Endodermal cell (in vitro differentiated cells): ENCODE measurements at regions not wholly inside any gene's neighbourhood (a gene's known extent, or its start where the extent isn't known, plus 50 kb on each side); places are given as distances from the start of the nearest gene placed in this dataset.

Experiments
- DNase-seq: peaks from one replicate; pipeline ENCODE4 v3.0.0-alpha.2; 2017
- H3K27ac ChIP-seq: 2 replicates; pipeline ENCODE4 v1.5.1; 2013; ENCODE audit warnings: mild to moderate bottlenecking, low read depth, low read length, moderate library complexity
- H3K27me3 ChIP-seq: 2 replicates; pipeline ENCODE4 v1.6.1; 2013; ENCODE audit warnings: mild to moderate bottlenecking, low read length, moderate library complexity; ENCODE audit not compliant: insufficient read depth, control insufficient read depth, poor library complexity, severe bottlenecking
- H3K36me3 ChIP-seq: 2 replicates; pipeline ENCODE4 v1.7.0; 2013; ENCODE audit warnings: mild to moderate bottlenecking, low read length, moderate library complexity; ENCODE audit not compliant: control insufficient read depth, insufficient read depth
- H3K4me1 ChIP-seq: one replicate; pipeline ENCODE4 v1.7.0; 2013; ENCODE audit warnings: low read length; ENCODE audit not compliant: control insufficient read depth, insufficient read depth
- H3K4me3 ChIP-seq: 2 replicates; pipeline ENCODE4 v1.5.1; 2013; ENCODE audit warnings: mild to moderate bottlenecking, low read length, moderate library complexity
- H3K9ac ChIP-seq: 2 replicates; pipeline ENCODE4 v1.6.1; 2013; ENCODE audit warnings: mild to moderate bottlenecking, low read length, moderate library complexity; ENCODE audit not compliant: poor library complexity, severe bottlenecking; ENCODE audit errors: extremely low read depth
- H3K9me3 ChIP-seq: 2 replicates; pipeline ENCODE4 v1.6.1; 2013; ENCODE audit warnings: mild to moderate bottlenecking, low read length, moderate library complexity; ENCODE audit not compliant: control insufficient read depth
- H3K27ac Mint-ChIP-seq: 2 replicates; pipeline ENCODE4 v1.8.0; 2020; ENCODE audit warnings: mixed read lengths
- H3K27me3 Mint-ChIP-seq: 2 replicates; pipeline ENCODE4 v1.8.0; 2021; ENCODE audit warnings: mild to moderate bottlenecking, mixed read lengths; ENCODE audit not compliant: insufficient read depth
- H3K36me3 Mint-ChIP-seq: 2 replicates; pipeline ENCODE4 v1.8.0; 2020; ENCODE audit warnings: low read depth, mixed read lengths
- H3K4me1 Mint-ChIP-seq: 2 replicates; pipeline ENCODE4 v1.8.0; 2020; ENCODE audit warnings: mixed read lengths
- H3K4me3 Mint-ChIP-seq: 2 replicates; pipeline ENCODE4 v1.8.0; 2020; ENCODE audit warnings: mild to moderate bottlenecking, moderate library complexity, mixed read lengths
- H3K9me3 Mint-ChIP-seq: 2 replicates; pipeline ENCODE4 v1.8.0; 2020; ENCODE audit warnings: mild to moderate bottlenecking, mixed read lengths
- CTCF ChIP-seq: fragments of 200-600 bp; sonication (generic); conservative IDR thresholded peaks from 2 replicates; pipeline ENCODE4 v1.5.0; 2021; ENCODE audit warnings: antibody characterized with exemption, mild to moderate bottlenecking
- WGBS, 2 experiments: methylation state at CpG; one replicate each; pipeline versions ENCODE4 v1.1.5 to v1.1.7; 2013; ENCODE audit warnings: missing lambda C conversion rate in 2 of 2, mixed read lengths in 1 of 2; ENCODE audit not compliant: insufficient coverage in 1 of 2, insufficient read length in 1 of 2; 5-methylcytosine and 5-hydroxymethylcytosine counted together

DNA sequence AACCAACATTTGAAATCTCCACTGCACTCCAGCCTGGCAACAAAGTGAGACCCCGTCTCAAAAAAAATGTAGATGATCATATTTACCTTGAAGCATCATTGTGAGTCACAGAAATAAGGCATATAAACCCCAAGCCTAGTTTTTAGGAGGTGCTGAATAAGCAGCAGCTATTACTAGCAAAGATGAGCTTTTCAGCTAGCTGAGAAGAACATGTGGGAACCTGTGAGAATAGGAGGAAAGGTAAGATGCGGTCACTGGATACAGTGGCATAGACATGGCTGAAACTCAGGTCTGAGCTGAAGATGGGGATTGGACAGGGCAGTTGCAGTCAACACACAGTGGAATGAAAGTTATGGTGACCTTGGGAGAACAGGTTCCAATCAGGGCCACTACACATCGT is 284.3 kb upstream of the IRAK1BP1 start:
- Mint-ChIP-seq H3K27me3 (peaks cover 2% of the 10 kb centered on the region), H3K9me3 (no peaks in the 10 kb centered on the region), H3K4me1 (peaks cover 20% of the 10 kb centered on the region), H3K4me3 (no peak overlapping the region), H3K27ac (no peak overlapping the region), H3K36me3 (no peaks in the 10 kb centered on the region)
- H3K27me3 ChIP-seq = no peaks in the 10 kb centered on the region
- no peak for DNase-seq
- no peaks in the 10 kb centered on the region for H3K9me3 ChIP-seq
- no peak overlapping the region for H3K4me3 ChIP-seq
- H3K9ac ChIP-seq = no peak overlapping the region
- no peak for TF ChIP-seq CTCF
- no peaks in the 10 kb centered on the region for H3K36me3 ChIP-seq
- no peak overlapping the region for H3K27ac ChIP-seq
- 92% methylated on average over 2 to 3 of the region's 3 CpGs for WGBS, 2 experiments
- H3K4me1 ChIP-seq = no peaks in the 10 kb centered on the region

DNA sequence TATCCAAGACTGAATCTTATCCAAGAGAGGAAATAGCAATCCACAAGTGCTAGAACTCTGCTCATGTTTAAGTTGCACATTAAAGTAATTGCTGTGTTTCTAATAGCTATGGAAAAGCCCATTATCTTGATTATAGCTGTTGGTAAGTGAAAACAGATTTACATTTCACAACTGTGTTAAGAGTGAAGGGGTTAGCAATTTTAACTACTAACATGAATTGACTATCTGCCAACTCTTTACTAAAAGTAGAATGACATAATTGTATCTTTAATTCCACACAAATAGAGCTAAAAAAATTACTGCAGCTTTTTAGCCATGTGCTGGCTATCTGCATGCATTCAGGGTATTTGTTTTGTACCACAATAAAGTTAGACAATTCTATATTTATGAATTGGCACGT is 277.9 kb upstream of the IRAK1BP1 start:
- no peaks in the 10 kb centered on the region for H3K36me3 Mint-ChIP-seq
- Histone ChIP-seq H3K36me3 (no peaks in the 10 kb centered on the region), H3K27me3 (no peaks in the 10 kb centered on the region), H3K4me3 (no peak overlapping the region), H3K27ac (no peak overlapping the region), H3K9ac (no peak overlapping the region), H3K9me3 (no peaks in the 10 kb centered on the region), H3K4me1 (no peaks in the 10 kb centered on the region)
- 70% methylated on average over 1 of the region's 1 CpG; no CpG with 5 or more reads in 1 of the 2 experiments for WGBS, 2 experiments
- H3K9me3 Mint-ChIP-seq = peaks cover 1% of the 10 kb centered on the region
- no peak overlapping the region for H3K27ac Mint-ChIP-seq
- no peak for DNase-seq
- TF ChIP-seq CTCF = no peak
- H3K4me3 Mint-ChIP-seq = no peak overlapping the region
- no peaks in the 10 kb centered on the region for H3K27me3 Mint-ChIP-seq
- H3K4me1 Mint-ChIP-seq = peaks cover 5% of the 10 kb centered on the region

GRCh38 chr6:78593898-78594667 is 273.3 kb upstream of the IRAK1BP1 start:
- no peak overlapping the region for H3K27ac ChIP-seq
- WGBS, 2 experiments = 84 to 95% methylated on average over 2 of the region's 5 CpGs
- H3K9me3 Mint-ChIP-seq = peaks cover 7% of the 10 kb centered on the region
- no peak overlapping the region for H3K4me3 ChIP-seq
- H3K4me3 Mint-ChIP-seq = no peak overlapping the region
- peaks cover 3% of the 10 kb centered on the region for H3K4me1 ChIP-seq
- H3K36me3 Mint-ChIP-seq = no peaks in the 10 kb centered on the region
- no peak overlapping the region for H3K27ac Mint-ChIP-seq
- H3K4me1 Mint-ChIP-seq = peaks cover 8% of the 10 kb centered on the region
- H3K9me3 ChIP-seq = peaks cover 5% of the 10 kb centered on the region
- DNase-seq = no peak
- H3K36me3 ChIP-seq = no peaks in the 10 kb centered on the region
- TF ChIP-seq CTCF = no peak
- H3K27me3 ChIP-seq = no peaks in the 10 kb centered on the region
- no peaks in the 10 kb centered on the region for H3K27me3 Mint-ChIP-seq
- no peak overlapping the region for H3K9ac ChIP-seq
